Stimulated activated CD4-positive, alpha-beta T cell treated with anti-CD3 and anti-CD28 coated beads, Interleukin-2, amount 100 ng/mL, for 24 hours (primary cell): ENCODE measurements at regions not wholly inside any gene's neighbourhood (a gene's known extent, or its start where the extent isn't known, plus 50 kb on each side); places are given as distances from the start of the nearest gene placed in this dataset.
"Not testable (repeated sequence)": the region's sequence is repeated elsewhere in the genome, so short reads cannot be mapped to it uniquely, and the experiment has no call there.

Source experiments
- DNase-seq, 2 donors: peaks; one replicate each; pipeline ENCODE4 v3.0.0-alpha.2; 2020

GRCh38 chr5:24145806-24146205 lies 499.0 kb downstream of the CDH10 start:
- no peak for DNase-seq

DNA sequence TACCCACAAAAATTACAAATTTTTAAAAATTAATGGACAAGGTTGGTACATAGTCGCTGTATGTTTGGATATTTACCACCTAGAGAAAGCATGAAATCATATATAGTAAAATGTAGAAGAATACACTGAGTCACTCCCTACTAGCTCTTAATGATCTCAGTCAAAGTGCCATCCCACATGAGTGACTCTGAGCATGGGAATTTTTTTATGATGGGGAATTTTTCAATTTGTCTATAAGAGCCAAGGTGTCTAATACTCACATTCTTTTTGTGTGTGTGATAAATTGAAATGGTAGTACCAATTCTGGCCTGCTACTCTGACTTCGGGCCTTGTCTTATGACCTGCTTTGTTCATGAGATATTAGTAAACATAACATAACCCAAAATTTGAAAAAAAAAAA lies 483.2 kb downstream of the CDH10 start:
- no peak for DNase-seq

- DNase-seq, result no peak
These were observed 482.4 kb downstream of the CDH10 start for GRCh38 chr5:24162343-24162742.

DNA sequence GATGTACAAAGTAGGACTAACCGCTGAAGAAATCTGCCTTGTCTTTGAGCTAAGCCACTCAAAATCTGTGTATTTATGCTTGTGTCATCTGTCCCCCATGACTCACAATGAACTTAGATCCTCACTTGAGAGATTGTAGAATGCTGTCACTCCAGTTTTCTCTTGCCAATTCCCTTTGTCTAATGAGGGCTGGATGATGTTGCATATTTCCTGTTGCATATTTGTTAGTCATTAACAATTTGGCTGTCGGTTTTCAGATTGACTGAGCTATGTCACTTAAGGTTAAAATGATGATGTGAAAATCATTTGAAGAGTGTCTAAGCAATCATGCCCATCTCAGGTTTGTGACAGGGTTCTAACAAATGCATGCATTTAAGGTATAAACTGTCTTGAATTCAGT lies 481.7 kb downstream of the CDH10 start:
- DNase-seq, result no peak

- no peak for DNase-seq
These were observed 477.0 kb downstream of the CDH10 start for GRCh38 chr5:24167806-24168205.

- no peak for DNase-seq
These were observed 474.8 kb downstream of the CDH10 start for GRCh38 chr5:24170026-24170425.

DNA sequence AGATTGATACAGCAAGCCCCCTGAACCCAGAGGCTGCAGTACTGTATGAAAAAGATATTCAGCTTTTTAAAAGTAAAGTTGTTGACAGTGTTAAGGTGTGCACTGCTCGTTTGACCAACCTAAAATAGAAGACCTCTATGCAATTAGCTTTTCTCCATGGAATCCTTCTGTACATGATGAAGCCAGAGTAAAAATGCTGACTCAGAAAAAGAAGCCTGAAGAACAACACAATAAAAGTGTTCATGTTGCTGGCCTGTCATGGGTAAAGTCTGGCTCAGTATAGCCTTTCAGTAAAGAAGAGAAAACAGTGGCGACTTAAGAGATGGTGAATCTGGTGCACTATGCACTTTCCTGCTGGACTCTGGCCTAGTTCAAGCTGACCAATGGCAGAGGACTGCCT lies 473.8 kb downstream of the CDH10 start:
- not testable (repeated sequence) for DNase-seq

DNA sequence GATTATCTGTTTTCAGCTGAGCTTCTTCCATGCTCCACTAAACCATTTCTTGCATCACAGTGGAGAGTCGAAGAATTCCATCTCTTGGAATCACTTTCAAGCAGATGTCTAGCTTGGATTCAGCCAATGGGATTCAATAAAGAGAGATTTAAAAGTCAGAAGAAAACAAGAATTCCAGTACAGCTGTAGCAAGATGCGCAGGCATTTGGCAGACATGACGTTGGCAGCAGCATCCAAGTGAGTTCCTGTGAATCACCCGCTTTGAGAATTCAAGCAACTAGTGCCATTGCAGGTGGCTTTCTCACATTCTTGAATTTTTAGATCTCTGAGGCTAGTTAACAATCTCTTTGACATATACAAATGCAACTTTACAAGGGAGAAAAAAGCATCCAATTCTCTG lies 467.0 kb downstream of the CDH10 start:
- no peak for DNase-seq

DNA sequence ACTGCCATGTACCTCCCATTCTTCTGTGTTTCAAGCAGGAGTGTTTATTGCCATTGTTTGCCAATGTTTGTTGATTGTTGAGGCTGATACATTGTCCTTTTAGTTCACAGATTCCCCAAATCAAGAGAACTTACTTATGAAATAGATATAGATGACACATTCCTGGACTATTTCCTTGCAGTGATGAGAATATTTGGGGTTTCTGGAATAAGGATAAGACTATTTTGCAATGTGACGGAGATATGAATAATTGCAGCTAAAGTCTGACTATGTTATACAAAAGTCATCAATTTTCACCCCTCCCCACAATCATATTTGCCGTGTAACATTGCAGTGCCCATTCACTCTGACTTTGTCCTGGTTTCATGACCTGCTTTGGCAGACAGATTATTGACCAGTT lies 460.8 kb downstream of the CDH10 start:
- no peak for DNase-seq

- DNase-seq, result no peak
These were observed 456.4 kb downstream of the CDH10 start for GRCh38 chr5:24188216-24188925.

- DNase-seq, result no peak
These were observed 448.0 kb downstream of the CDH10 start for GRCh38 chr5:24196789-24197188.

DNA sequence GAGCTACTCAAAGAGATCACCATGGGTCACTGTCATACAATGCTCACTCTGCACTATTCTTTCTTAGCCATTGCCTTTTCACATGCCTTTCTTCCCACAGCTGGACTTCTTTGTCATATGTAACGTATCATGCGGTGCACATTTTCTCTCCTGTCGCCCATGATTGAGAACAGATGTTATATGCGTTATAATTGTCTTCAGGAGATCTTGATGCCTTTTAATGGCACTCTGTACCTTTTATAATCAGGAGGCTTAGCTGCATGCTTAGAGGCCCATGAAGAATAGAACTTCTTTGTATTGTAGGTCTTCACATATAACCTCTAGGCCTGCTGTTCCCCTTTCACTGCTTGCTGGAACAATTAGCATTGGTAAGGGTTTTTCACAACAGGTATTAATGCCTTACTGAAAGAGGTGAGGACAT lies 436.1 kb downstream of the CDH10 start:
- no peak for DNase-seq

- no peak for DNase-seq
These were observed 429.7 kb downstream of the CDH10 start for GRCh38 chr5:24215114-24215513.

DNA sequence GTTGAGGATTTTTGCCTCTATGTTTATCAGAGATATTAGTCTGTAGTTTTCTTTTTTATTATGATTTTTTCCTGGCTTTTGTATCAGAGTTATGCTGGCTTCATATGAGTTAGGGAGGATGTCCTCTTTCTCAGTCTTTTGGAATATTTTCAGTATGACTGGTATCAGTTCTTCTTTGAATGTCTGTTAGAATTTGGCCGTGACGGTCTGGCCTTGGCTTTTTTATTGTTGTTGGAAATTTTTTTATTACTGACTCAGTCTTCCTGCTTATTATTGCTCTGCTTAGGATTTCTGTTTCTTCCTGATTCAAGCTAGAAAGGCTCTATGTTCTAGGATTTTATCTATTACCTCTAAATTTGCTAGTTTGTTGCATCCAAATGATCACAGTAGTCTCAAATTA lies 421.9 kb downstream of the CDH10 start:
- no peak for DNase-seq

GRCh38 chr5:24225051-24225450 lies 419.7 kb downstream of the CDH10 start:
- no peak for DNase-seq

- DNase-seq, result no peak
These were observed 418.3 kb downstream of the CDH10 start for GRCh38 chr5:24226479-24226878.

- not testable (repeated sequence) for DNase-seq
These were observed 416.9 kb downstream of the CDH10 start for GRCh38 chr5:24227881-24228280.

DNA sequence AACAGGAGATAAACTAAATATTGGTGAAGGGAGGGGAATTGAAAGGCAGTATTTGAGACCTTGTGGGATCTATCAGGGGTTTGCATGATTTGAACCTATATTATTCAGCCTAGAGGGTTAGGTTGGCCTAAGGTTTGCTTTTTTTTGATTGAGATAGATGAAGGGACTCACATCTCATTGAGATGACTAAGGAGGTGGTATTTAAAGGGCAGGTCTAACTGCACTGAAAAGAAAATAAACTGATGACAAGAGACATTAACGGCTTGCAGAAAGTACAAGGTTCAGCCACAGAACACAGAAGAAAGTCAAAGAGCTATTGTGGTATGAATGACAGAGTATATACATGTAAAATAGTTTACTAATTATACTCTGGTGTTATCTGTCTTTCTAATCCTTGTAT lies 412.7 kb downstream of the CDH10 start:
- no peak for DNase-seq

DNA sequence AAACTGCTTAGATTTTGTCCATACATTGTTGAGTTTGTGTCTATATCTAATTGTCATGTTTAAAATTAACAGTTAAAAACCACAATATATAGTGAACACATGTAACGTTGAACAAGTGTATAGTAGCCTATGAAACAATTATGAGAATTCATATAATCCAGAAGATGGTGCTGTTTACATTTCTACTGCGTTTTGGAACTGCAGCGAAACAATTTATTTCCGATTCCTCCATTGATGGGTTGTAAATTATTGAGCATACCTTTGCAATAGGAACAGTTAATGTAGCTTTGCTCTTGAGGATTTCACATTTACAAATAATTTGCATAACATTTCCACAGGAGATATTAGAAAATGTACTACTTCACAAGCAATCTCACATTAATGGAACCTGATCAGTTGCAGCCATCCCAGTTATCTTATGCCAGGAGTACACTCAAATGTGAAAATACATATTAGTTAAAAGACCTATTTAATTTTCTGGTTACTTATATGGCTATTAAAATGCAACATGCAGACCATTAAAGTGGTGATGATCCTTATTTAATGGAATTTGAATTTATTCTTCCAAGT lies 411.8 kb downstream of the CDH10 start:
- no peak for DNase-seq

- DNase-seq, result no peak
These were observed 408.8 kb downstream of the CDH10 start for GRCh38 chr5:24235946-24236345.

DNA sequence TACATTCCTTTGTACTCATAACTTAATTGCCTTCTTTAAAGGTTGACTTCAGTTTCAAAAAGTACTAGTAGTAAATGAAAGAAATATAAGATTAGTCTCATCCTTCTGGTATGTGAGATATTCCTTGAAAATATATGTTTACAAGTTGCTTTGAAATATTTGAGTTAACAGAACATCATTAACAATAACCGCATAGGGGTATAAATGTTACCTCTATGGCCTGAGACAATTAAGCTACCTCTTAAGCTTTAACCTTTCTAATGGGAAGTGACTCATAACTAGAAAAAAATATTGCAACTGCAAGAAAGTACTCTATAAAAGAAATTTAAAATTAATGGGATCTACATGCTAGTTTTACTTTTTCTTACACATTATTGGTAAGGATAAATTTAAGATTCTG lies 399.0 kb downstream of the CDH10 start:
- no peak for DNase-seq

DNA sequence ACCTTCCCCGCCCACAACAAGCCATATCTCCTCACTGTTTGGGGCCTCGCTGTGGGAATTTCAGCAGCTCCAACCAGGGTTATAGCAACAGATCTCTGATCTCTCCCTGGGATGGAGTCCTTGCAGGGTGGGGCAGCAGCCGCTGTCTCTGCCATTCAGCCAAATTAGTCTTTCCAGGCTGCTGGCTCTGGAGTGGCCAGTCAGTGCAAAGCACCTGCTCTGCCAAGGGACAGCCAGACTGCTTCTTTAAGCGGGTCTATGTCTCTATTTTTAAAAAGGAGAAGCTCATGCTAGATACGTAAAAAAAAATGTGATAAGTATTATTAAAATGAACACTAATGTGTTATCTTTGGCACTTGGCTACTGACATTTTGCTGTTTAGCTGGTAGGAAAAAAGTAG lies 380.2 kb downstream of the CDH10 start:
- no peak for DNase-seq

DNA sequence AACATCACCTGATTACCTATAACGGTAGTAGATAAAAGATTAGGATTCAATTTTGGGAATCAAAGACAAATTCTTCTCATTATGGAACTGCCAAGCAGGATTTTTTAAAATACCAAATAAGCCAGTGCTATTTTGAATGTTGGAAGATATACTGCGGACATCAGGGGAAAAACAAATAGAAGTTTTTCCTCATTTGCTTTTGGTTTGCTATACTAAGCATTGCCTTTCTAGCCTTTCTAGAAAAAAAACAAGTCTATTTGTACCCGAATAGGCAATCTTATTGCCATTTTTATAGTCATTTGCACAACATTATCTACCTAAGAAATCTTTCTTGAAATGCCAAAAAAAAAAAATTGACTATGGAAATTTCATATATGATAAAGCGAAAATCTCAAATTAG lies 379.5 kb downstream of the CDH10 start:
- no peak for DNase-seq

GRCh38 chr5:24268482-24269056 lies 376.2 kb downstream of the CDH10 start:
- no peak for DNase-seq

GRCh38 chr5:24271702-24272118 lies 373.1 kb downstream of the CDH10 start:
- DNase-seq, result not testable (repeated sequence)
